SK-N-SH treated with all-trans-retinoic acid at 6 μM for 48 hours (cell line): ENCODE measurements at regions not wholly inside any gene's neighbourhood (a gene's known extent, or its start where the extent isn't known, plus 50 kb on each side); places are given as distances from the start of the nearest gene placed in this dataset.

Experiments used
- BACH2 ChIP-seq: fragments of 250-450 bp; sonication (Bioruptor Pico); IDR thresholded peaks from 2 replicates; pipeline ENCODE4 v1.9.0; 2021; ENCODE audit warnings: mild to moderate bottlenecking, borderline replicate concordance
- ESRRG ChIP-seq: fragments of 250-450 bp; sonication (Bioruptor Pico); IDR thresholded peaks from 2 replicates; pipeline ENCODE4 v1.6.1; 2021; ENCODE audit warnings: mild to moderate bottlenecking
- PATZ1 ChIP-seq: fragments of 250-450 bp; sonication (Bioruptor Pico); IDR thresholded peaks from 2 replicates; pipeline ENCODE4 v1.8.0; 2020; ENCODE audit warnings: mild to moderate bottlenecking, moderate library complexity, borderline replicate concordance
- RARB ChIP-seq: fragments of 250-450 bp; sonication (Bioruptor Pico); IDR thresholded peaks from 2 replicates; pipeline ENCODE4 v1.8.0; 2021; ENCODE audit warnings: mild to moderate bottlenecking, moderate library complexity
- SNAI2 ChIP-seq: fragments of 250-450 bp; sonication (Bioruptor Pico); IDR thresholded peaks from 2 replicates; pipeline ENCODE4 v1.5.0; 2020; ENCODE audit warnings: mild to moderate bottlenecking, moderate library complexity
- TCF4 ChIP-seq: fragments of 250-450 bp; sonication (Bioruptor Pico); IDR thresholded peaks from 2 replicates; pipeline ENCODE4 v1.8.0; 2021; ENCODE audit warnings: mild to moderate bottlenecking, moderate library complexity, borderline replicate concordance
- ZFP3 ChIP-seq: fragments of 250-450 bp; sonication (Bioruptor Pico); IDR thresholded peaks from 2 replicates; pipeline ENCODE4 v1.5.0; 2020; ENCODE audit warnings: mild to moderate bottlenecking, moderate library complexity
- ZFP30 ChIP-seq: fragments of 450-650 bp; formaldehyde crosslinking; IDR thresholded peaks from 2 replicates; pipeline ENCODE4 v1.5.0; 2022; ENCODE audit warnings: mild to moderate bottlenecking, moderate library complexity

GRCh38 chr11:64428693-64429092 lies 69.7 kb downstream of the RPS6KA4 start:
- no peak for TF ChIP-seq ZFP3
- TF ChIP-seq PATZ1 (CRISPR knock-in tag) = no peak
- no peak for TF ChIP-seq ESRRG (CRISPR knock-in tag)
- TF ChIP-seq TCF4 (CRISPR knock-in tag) = no peak
- TF ChIP-seq SNAI2 (CRISPR knock-in tag) = no peak
- no peak for TF ChIP-seq BACH2 (CRISPR knock-in tag)
- no peak for TF ChIP-seq ZFP30 (CRISPR knock-in tag)
- TF ChIP-seq RARB = no peak
